Stimulated activated CD4-positive, alpha-beta T cell treated with anti-CD3 and anti-CD28 coated beads, Interleukin-15, amount 100 ng/mL, for 48 hours (primary cell): ENCODE measurements at regions not wholly inside any gene's neighbourhood (a gene's known extent, or its start where the extent isn't known, plus 50 kb on each side); places are given as distances from the start of the nearest gene placed in this dataset.

Experiments used
- DNase-seq, 2 donors: peaks; one replicate each; pipeline ENCODE4 v3.0.0-alpha.2; 2020; ENCODE audit warnings: low read depth in 2 of 2

GRCh38 chr10:118537623-118538022 is 57.8 kb downstream of the PRLHR start:
- DNase-seq = no peak

- DNase-seq = no peak
Measured at GRCh38 chr10:118534136-118534535, 61.3 kb downstream of the PRLHR start.

GRCh38 chr10:118531105-118531852 is 64.2 kb downstream of the PRLHR start:
- DNase-seq = no peak

GRCh38 chr10:118528426-118528825 is 67.0 kb downstream of the PRLHR start:
- DNase-seq = no peak

GRCh38 chr10:118523775-118524174 is 71.7 kb downstream of the PRLHR start:
- DNase-seq = no peak

GRCh38 chr10:118522791-118523498 is 72.5 kb downstream of the PRLHR start:
- DNase-seq = no peak

- DNase-seq = no peak
Measured at GRCh38 chr10:118521415-118522117, 73.9 kb downstream of the PRLHR start.

GRCh38 chr10:118520116-118520742 is 75.2 kb downstream of the PRLHR start:
- no peak for DNase-seq

GRCh38 chr10:118518095-118518494 is 77.4 kb downstream of the PRLHR start:
- no peak for DNase-seq

- DNase-seq = no peak
Measured at GRCh38 chr10:118516716-118517115, 78.7 kb downstream of the PRLHR start.

- DNase-seq = no peak
Measured at GRCh38 chr10:118513174-118513573, 82.3 kb downstream of the PRLHR start.

- no peak for DNase-seq
Measured at GRCh38 chr10:118511711-118512110, 83.7 kb downstream of the PRLHR start.

GRCh38 chr10:118508863-118509262 is 86.6 kb downstream of the PRLHR start:
- DNase-seq = no peak

GRCh38 chr10:118508355-118508754 is 87.1 kb downstream of the PRLHR start:
- DNase-seq = no peak

GRCh38 chr10:118506671-118507590 is 88.5 kb downstream of the PRLHR start:
- DNase-seq = no peak

GRCh38 chr10:118505363-118505762 is 90.1 kb downstream of the PRLHR start:
- DNase-seq = no peak

- no peak for DNase-seq
Measured at GRCh38 chr10:118504467-118505205, 90.8 kb downstream of the PRLHR start.

- DNase-seq = no peak
Measured at GRCh38 chr10:118504044-118504443, 91.4 kb downstream of the PRLHR start.

GRCh38 chr10:118503192-118503591 is 92.3 kb downstream of the PRLHR start:
- DNase-seq = no peak

GRCh38 chr10:118501637-118502440 is 93.6 kb downstream of the PRLHR start:
- no peak for DNase-seq
